ENCODE measurements at regions not wholly inside any gene's neighbourhood (a gene's known extent, or its start where the extent isn't known, plus 50 kb on each side); places are given as distances from the start of the nearest gene placed in this dataset.
"Not testable (repeated sequence)": the region's sequence is repeated elsewhere in the genome, so short reads cannot be mapped to it uniquely, and the experiment has no call there.

- DNase-seq (ENCODE audit: low read depth in 3 of 3, low spot score in 2 of 3): not testable (repeated sequence)
These were observed 185.7 kb downstream of the POTEC start for GRCh38 chr18:14357553-14358297.

DNA sequence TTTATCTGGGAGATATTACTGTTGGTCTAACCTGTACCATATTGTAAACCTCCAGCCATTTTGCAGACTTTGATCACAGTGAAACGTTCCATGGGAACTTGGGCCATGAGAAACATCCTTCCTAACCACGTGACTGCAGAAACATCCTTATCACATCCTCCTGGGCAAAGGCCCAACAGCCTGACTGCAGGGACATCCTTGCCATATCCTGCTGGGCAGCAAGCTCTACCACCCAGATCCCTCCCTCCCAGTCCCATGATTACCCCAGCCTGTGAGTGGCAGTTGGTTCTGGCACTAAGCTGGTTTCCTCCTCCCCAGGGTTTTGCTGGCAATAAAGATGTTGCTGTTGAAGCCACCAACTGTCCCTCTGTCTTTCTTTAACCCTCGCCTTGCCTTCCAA lies 201.2 kb downstream of the POTEC start:
- not testable (repeated sequence) for DNase-seq (ENCODE audit: low read depth in 3 of 3, low spot score in 2 of 3)

- DNase-seq (ENCODE audit: low read depth in 3 of 3, low spot score in 2 of 3): not testable (repeated sequence)
These were observed 203.8 kb upstream of the ZNF519 start for GRCh38 chr18:14336017-14336416.

- not testable (repeated sequence) for DNase-seq (ENCODE audit: low read depth in 3 of 3, low spot score in 2 of 3)
These were observed 189.0 kb upstream of the ZNF519 start for GRCh38 chr18:14321217-14321616.

- not testable (repeated sequence) for DNase-seq (ENCODE audit: low read depth in 3 of 3, low spot score in 2 of 3)
These were observed 169.0 kb upstream of the ZNF519 start for GRCh38 chr18:14301255-14301654.

- DNase-seq (ENCODE audit: low read depth in 3 of 3, low spot score in 2 of 3): not testable (repeated sequence)
These were observed 162.8 kb upstream of the ZNF519 start for GRCh38 chr18:14295081-14295480.

- DNase-seq (ENCODE audit: low read depth in 3 of 3, low spot score in 2 of 3): no peak
These were observed 152.8 kb upstream of the ZNF519 start for GRCh38 chr18:14285053-14285452.

- DNase-seq (ENCODE audit: low read depth in 3 of 3, low spot score in 2 of 3): not testable (repeated sequence)
These were observed 143.2 kb upstream of the ZNF519 start for GRCh38 chr18:14275391-14275790.

- not testable (repeated sequence) for DNase-seq (ENCODE audit: low read depth in 3 of 3, low spot score in 2 of 3)
These were observed 133.6 kb upstream of the ZNF519 start for GRCh38 chr18:14265637-14266410.

GRCh38 chr18:14262786-14263185 lies 130.6 kb upstream of the ZNF519 start:
- not testable (repeated sequence) for DNase-seq (ENCODE audit: low read depth in 3 of 3, low spot score in 2 of 3)

- not testable (repeated sequence) for DNase-seq (ENCODE audit: low read depth in 3 of 3, low spot score in 2 of 3)
These were observed 117.9 kb upstream of the ZNF519 start for GRCh38 chr18:14250084-14250677.

DNA sequence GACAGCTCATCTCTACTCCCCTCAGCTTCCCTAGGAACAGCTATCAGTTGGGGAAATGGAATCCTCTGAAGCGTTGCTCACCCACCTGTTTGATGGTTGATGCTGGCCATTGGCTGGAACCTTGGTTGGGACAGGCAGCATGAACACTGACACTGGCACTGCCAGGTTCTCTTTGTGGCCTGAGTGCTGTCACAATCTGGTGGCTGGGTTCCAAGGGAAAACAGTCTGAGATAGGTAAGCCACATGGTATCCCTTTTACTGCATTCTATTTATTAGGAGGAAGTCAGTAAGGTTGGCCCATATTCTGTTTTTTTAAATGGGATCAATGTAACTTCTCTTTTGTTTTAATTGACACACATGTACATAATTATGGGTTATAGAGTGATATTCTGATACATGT lies 107.0 kb upstream of the ZNF519 start:
- not testable (repeated sequence) for DNase-seq (ENCODE audit: low read depth in 3 of 3, low spot score in 2 of 3)

DNA sequence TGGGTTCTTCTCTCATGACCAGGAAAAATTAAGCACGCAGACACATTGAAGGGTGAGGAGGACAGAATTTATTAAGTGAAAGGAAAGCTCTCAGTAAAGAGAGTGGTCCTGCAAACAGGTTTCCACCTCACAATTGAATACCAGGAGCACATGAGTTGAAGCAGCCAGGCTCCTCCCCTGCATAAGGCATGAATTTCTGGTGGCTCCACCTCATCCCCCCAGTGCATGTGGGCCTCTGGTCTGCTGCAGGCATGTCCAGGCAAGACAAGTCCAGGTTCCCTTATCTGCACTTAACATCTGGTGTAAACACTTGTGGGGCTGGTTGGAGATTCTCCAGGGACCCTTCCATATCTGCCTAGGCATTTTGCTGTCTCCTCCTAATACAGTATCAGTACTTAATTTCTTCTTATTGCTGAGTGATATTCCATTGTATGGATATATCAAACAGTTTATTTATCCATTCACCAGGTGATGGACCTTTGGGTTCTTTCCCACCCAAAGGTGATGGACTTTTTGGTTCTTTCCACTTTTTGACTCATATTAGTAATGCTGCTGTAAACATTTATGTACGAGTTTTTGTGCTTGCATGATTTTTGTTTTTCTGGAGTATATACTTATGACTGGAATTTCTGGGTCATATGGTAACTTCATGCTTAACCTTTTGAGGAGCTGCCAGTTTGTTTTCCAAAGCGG lies 104.3 kb upstream of the ZNF519 start:
- not testable (repeated sequence) for DNase-seq (ENCODE audit: low read depth in 3 of 3, low spot score in 2 of 3)

- DNase-seq (ENCODE audit: low read depth in 3 of 3, low spot score in 2 of 3): not testable (repeated sequence)
These were observed 93.0 kb upstream of the ZNF519 start for GRCh38 chr18:14225286-14225679.

DNA sequence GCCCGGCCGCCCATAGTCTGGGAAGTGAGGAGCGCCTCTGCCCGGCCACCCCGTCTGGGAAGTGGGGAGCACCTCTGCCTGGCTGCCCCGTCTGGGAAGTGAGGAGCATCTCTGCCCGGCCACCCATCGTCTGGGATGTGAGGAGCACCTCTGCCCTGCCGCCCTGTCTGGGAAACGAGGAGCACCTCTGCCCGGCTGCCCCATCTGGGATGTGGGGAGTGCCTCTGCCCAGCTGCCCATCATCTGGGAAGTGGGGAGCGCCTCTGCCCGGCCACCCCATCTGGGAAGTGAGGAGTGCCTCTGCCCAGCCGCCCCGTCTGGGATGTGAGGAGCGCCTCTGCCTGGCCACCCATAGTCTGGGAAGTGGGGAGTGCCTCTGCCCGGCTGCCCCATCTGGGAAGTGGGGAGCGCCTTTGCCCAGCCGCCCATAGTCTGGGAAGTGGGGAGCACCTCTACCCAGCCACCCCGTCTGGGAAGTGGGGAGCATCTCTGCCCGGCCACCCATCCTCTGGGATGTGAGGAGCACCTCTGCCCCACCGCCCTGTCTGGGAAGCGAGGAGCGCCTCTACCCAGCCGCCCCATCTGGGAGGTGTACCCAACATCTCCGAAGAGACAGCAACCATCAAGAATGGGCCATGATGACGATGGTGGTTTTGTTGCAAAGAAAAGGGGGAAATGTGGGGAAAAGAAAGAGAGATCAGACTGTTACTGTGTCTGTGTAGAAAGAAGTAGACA lies 92.5 kb upstream of the ZNF519 start:
- DNase-seq (ENCODE audit: low read depth in 3 of 3, low spot score in 2 of 3): not testable (repeated sequence)

GRCh38 chr18:14223919-14224318 lies 91.7 kb upstream of the ZNF519 start:
- DNase-seq (ENCODE audit: low read depth in 3 of 3, low spot score in 2 of 3): not testable (repeated sequence)

- DNase-seq (ENCODE audit: low read depth in 3 of 3, low spot score in 2 of 3): not testable (repeated sequence)
These were observed 91.1 kb upstream of the ZNF519 start for GRCh38 chr18:14223231-14223822.

GRCh38 chr18:14222354-14223221 lies 90.4 kb upstream of the ZNF519 start:
- DNase-seq (ENCODE audit: low read depth in 3 of 3, low spot score in 2 of 3): not testable (repeated sequence)

DNA sequence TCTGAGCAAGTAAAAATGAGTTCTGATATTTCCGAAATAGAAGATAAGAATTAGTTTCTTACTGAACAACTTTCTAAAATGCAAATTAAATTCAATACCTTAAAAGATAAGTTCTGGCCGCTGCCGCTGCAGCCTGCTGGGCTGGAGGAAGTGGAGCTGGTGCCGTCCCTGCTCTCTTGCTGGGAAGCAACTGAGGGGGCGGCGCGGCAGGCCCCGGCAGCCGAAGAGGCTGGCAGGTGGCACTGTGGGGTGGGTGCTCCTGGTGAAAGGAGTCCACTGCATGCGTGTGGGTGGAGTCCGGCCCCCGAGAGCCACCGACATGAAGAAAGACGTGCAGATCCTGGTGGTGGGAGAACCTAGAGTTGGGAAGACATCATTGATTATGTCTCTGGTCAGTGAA lies 89.5 kb upstream of the ZNF519 start:
- DNase-seq (ENCODE audit: low read depth in 3 of 3, low spot score in 2 of 3): no peak

Measured in right renal cortex interstitium (tissue), 3 donors.